GM18502 (cell line): ENCODE measurements at regions not wholly inside any gene's neighbourhood (a gene's known extent, or its start where the extent isn't known, plus 50 kb on each side); places are given as distances from the start of the nearest gene placed in this dataset.
A peak's percentile ranks its signal among the peaks of the same experiment; 100 is the strongest.
"Not testable (repeated sequence)": the region's sequence is repeated elsewhere in the genome, so short reads cannot be mapped to it uniquely, and the experiment has no call there.

Experiments used
- ATAC-seq: cut with Tn5 transposase; IDR thresholded peaks from one replicate; pipeline ENCODE4 v1.9.1; 2021; ENCODE audit warnings: mild to moderate bottlenecking; ENCODE audit not compliant: unreplicated experiment, poor library complexity

DNA sequence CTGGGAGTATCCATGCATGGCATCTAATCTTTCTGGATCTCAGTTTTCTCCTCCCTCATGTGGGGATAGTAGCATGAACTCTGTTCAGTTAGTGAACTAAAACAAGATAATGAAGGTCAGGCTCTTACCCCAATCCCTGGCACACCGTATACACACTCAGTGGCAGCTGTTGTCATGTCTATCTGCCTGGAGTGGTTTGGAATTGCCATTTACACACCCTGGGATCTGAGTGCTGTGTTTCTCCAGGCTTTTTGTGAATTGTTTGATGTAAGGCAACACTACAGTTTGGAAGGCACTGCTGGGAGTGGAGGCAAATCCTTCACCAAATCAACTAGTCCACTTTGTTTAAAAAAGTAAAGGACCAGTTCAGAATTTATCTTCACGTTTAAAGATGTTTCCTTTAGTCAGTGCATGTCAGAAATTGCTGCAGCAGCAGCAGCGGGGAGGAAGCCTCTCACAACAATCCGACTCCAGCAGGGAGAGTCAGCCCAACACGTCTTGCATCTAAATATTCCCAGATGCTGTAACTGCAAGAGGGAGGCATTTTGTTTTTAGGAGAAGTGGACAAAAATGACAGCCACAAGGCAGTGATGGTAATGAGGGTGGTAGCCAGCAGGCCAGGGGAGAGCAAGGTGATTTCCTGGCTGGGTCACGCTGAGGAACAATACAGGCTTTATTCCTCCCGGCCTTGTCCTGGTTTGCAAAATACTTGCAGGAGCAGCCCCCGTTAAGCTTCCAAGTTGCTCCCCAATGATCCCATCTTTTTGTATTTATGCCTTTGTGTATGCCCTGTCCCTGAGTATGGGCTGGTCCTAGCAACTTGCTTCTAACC, 128.5 kb upstream of the LRIG1 start:
- ATAC-seq = no peak

DNA sequence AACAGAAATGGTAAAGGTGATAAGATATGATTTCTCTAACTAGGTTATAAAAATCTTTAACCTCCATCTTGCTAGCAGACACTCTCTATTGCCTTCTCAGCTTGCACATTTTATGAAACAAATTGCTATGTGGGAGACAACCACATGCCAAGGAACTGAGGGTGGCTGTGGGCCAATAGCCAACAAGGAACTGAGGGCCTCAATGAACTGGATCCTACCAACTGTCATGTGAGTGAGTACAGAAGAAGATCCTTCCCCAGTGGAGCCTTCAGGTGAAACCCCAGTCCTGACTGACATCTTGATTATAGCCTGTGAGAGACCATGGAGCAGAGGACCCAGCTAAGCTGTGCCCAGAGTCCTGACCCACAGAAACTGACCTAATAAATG, 129.2 kb upstream of the LRIG1 start:
- ATAC-seq = no peak

DNA sequence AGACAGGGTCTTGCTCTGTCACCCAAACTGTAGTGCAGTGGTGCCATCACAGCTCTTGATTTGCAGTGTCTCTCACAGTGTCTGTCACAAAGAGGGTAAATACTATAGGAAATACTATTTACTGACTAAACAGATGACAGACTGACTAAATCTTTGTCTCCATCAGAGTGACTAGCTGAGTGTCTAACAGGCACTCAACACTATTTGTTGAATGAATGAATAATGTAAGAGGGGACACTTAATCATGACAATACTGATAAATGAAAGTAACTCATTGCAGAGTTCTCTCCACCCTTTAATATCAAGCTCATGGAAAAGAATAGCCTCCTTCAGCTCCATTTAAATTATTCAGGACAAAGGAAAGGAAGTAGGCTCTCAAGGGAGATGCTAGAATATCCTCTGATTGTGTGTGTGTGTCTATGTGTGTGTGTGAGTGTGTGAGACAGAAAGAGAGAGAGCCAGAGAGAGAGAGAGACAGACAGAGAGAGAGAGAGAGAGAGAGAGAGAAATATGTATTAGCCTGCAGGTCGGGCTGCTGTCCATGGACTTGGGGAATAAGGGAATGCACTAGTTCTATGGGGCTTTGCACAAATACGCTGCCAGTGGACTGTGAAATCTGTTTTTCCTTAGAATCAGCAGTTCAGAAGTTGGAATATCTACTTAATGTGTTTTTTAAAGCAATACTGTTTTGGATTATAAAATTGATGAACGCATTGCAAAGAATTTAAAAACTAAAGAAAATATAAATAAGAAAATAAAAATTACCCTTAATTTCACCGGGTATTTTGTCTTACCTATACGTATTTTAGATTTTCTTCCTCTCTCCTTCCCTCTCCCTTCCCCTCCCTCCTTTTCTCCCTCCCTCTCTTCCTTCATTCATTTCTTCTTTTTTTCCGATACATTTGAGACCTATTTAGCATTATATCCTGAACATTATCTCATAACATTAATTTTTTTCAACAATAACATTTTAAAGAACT, 132.9 kb upstream of the LRIG1 start:
- ATAC-seq = no peak

- peak; percentile 54 for ATAC-seq
Measured at GRCh38 chr3:66638717-66639116, 137.9 kb upstream of the LRIG1 start.

- ATAC-seq = no peak
Measured at GRCh38 chr3:66639809-66640356, 139.1 kb upstream of the LRIG1 start.

- no peak for ATAC-seq
Measured at GRCh38 chr3:66642019-66642418, 141.2 kb upstream of the LRIG1 start.

DNA sequence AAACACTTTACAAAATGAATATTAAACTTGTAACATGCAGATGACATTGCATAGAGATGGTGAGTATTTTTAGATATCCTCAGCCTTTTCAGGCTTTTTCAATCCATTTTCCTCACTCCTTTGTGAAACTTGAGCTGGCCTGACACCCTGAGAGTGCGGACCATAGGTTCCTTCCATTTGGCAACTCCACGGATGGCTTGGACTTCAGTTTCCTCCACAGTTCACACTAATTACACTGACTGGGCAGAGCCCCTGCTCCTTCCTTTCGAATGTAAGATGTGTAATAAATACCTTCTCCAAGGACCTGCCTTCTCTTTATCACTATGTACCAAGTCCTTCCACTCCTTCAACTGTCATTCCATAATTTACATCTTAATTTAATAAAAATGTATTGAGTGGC, 141.7 kb upstream of the LRIG1 start:
- no peak for ATAC-seq

DNA sequence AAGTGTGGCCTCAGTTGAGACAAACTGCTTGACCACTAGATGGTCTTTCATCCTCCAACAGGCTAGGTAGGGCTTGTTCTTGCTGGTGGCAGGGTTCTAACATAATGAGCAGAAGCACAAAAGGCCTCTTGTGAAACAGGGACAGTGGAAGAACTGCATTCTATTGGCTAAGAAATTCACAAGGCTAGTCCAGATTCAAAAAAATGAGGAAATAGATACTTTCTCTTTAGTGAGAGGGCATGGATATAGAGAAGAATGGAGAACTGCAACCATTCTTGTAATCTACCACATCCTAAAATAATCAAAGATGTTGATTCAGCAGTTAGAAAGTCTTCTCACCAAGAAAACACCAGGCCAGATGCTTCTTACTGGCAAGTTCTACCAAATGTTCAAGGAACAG, 143.7 kb upstream of the LRIG1 start:
- no peak for ATAC-seq

GRCh38 chr3:66648975-66649374, 148.2 kb upstream of the LRIG1 start:
- ATAC-seq = no peak

- not testable (repeated sequence) for ATAC-seq
Measured at GRCh38 chr3:66651520-66651919, 150.7 kb upstream of the LRIG1 start.

GRCh38 chr3:66652100-66652499, 151.3 kb upstream of the LRIG1 start:
- ATAC-seq = not testable (repeated sequence)

DNA sequence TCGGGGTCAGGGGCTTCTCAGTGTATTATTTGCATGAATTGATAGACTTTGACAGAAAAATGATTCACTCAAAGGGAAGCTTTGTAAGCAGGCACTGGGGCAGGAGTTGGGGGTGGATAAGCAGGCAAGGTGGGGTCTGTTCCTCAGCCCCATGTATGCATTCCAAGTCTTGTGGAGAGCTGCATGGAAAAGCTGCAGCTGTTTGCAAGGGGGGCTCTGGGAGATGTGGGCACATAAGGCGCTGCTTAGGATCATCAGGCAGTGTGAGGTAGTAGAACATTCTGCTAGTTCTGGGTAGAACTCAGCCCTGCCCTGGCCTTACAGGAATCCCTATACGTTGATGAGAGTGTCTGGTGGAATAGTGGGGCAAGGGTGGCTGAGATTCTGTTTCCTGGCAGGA, 154.2 kb upstream of the LRIG1 start:
- ATAC-seq = no peak

- no peak for ATAC-seq
Measured at GRCh38 chr3:66655671-66656070, 154.8 kb upstream of the LRIG1 start.

GRCh38 chr3:66656609-66657008, 155.8 kb upstream of the LRIG1 start:
- no peak for ATAC-seq

- ATAC-seq = no peak
Measured at GRCh38 chr3:66659056-66659455, 158.2 kb upstream of the LRIG1 start.

DNA sequence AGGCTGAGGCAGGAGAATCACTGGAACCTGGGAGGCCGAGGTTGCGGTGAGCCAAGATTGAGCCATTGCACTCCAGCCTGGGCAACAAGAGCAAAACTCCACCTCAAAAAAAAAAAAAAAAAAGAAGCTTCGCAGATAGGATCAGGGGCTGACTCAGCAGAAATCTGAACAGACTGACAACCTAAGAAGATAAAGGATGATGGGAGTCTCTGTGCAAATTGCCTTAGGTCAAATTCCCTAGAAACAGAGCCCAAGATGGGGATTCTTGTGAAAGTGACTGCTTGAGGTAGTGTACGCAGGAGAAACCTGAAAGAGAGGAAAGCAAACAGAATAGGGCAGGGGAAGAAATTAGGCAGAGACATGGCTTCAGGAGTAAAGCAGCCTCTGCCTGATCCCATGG, 160.8 kb upstream of the LRIG1 start:
- no peak for ATAC-seq

- ATAC-seq = no peak
Measured at GRCh38 chr3:66662894-66663293, 162.1 kb upstream of the LRIG1 start.

GRCh38 chr3:66665021-66665695, 164.3 kb upstream of the LRIG1 start:
- ATAC-seq = no peak

GRCh38 chr3:66666362-66666761, 165.5 kb upstream of the LRIG1 start:
- no peak for ATAC-seq

- no peak for ATAC-seq
Measured at GRCh38 chr3:66667263-66667662, 166.4 kb upstream of the LRIG1 start.
